Lower lobe of right lung (tissue), 2 donors: ENCODE measurements at regions not wholly inside any gene's neighbourhood (a gene's known extent, or its start where the extent isn't known, plus 50 kb on each side); places are given as distances from the start of the nearest gene placed in this dataset.
"Not testable (repeated sequence)": the region's sequence is repeated elsewhere in the genome, so short reads cannot be mapped to it uniquely, and the experiment has no call there.

Source experiments
- ATAC-seq, 2 donors: fragments of 200-7000 bp; cut with Tn5 transposase; one replicate each; pipeline ENCODE4 v1.9.1; 2020 to 2022; ENCODE audit warnings: mild to moderate bottlenecking in 2 of 2, moderate library complexity in 2 of 2
- DNase-seq: peaks from one replicate; pipeline ENCODE4 v3.0.0-alpha.2; 2020
- H3K27ac ChIP-seq: fragments of 200-600 bp; one replicate; pipeline ENCODE4 v1.8.0; 2022
- H3K27me3 ChIP-seq: fragments of 200-600 bp; one replicate; pipeline ENCODE4 v1.8.0; 2022; ENCODE audit warnings: low read depth
- H3K36me3 ChIP-seq: fragments of 200-600 bp; one replicate; pipeline ENCODE4 v1.8.0; 2022; ENCODE audit warnings: mild to moderate bottlenecking
- H3K4me1 ChIP-seq: fragments of 200-600 bp; one replicate; pipeline ENCODE4 v1.8.0; 2022
- H3K4me3 ChIP-seq: fragments of 200-600 bp; one replicate; pipeline ENCODE4 v1.8.0; 2022; ENCODE audit warnings: mild to moderate bottlenecking
- H3K9me3 ChIP-seq: fragments of 200-600 bp; one replicate; pipeline ENCODE4 v1.8.0; 2022
- CTCF ChIP-seq: fragments of 200-600 bp; IDR thresholded peaks from one replicate; pipeline ENCODE4 v1.8.0; 2022; ENCODE audit warnings: antibody characterized with exemption, mild to moderate bottlenecking
- intact Hi-C: fragments of 100-400 bp; cut with DNase I; formaldehyde crosslinking; loops from one replicate; pipeline ENCODE4 v1.11.0; 2022
- donor health status: DM: no; HTN: yes; CAD: no; lungs with severe emphysema.

GRCh38 chr2:43144263-43144662 is 82.1 kb downstream of the ZFP36L2 start:
- DNase-seq: no peak
- ATAC-seq: peak in 1 of 2 donors; percentile 30

GRCh38 chr2:43143756-43144155 is 82.7 kb downstream of the ZFP36L2 start:
- H3K27me3 ChIP-seq: no peaks in the 10 kb centered on the region
- ATAC-seq (no peak), DNase-seq (no peak)
- intact Hi-C loops: no loop called here
- TF ChIP-seq CTCF: no peak
- no peak overlapping the region for H3K4me3 ChIP-seq
- no peak overlapping the region for H3K27ac ChIP-seq
- H3K36me3 ChIP-seq: no peaks in the 10 kb centered on the region
- no peaks in the 10 kb centered on the region for H3K9me3 ChIP-seq
- peaks cover 15% of the 10 kb centered on the region for H3K4me1 ChIP-seq

More at GRCh38 chr2:43144263-43144662, 82.1 kb downstream of the ZFP36L2 start:
- intact Hi-C loops: no loop called here
- H3K4me3 ChIP-seq: no peak overlapping the region
- no peak overlapping the region for H3K27ac ChIP-seq
- no peaks in the 10 kb centered on the region for H3K9me3 ChIP-seq
- TF ChIP-seq CTCF: no peak
- H3K27me3 ChIP-seq: no peaks in the 10 kb centered on the region
- H3K36me3 ChIP-seq: no peaks in the 10 kb centered on the region
- H3K4me1 ChIP-seq: peaks cover 15% of the 10 kb centered on the region

- intact Hi-C loops: no loop called here
- ATAC-seq (peak in 1 of 2 donors; percentile 46), DNase-seq (no peak)
- Histone ChIP-seq H3K36me3 (no peaks in the 10 kb centered on the region), H3K9me3 (no peaks in the 10 kb centered on the region), H3K4me1 (peaks cover 15% of the 10 kb centered on the region), H3K27ac (no peak overlapping the region), H3K27me3 (no peaks in the 10 kb centered on the region), H3K4me3 (no peak overlapping the region)
- no peak for TF ChIP-seq CTCF
Measured at GRCh38 chr2:43142921-43143438, 83.4 kb downstream of the ZFP36L2 start.

GRCh38 chr2:43141636-43142151 is 84.7 kb downstream of the ZFP36L2 start:
- intact Hi-C loops, ATAC-seq, H3K36me3 ChIP-seq, H3K9me3 ChIP-seq, H3K27me3 ChIP-seq, H3K4me3 ChIP-seq, DNase-seq, H3K27ac ChIP-seq: not testable (repeated sequence)
- H3K4me1 ChIP-seq: peaks cover 28% of the 10 kb centered on the region

- Histone ChIP-seq H3K27me3 (no peaks in the 10 kb centered on the region), H3K4me3 (no peak overlapping the region), H3K4me1 (peaks cover 44% of the 10 kb centered on the region), H3K36me3 (no peaks in the 10 kb centered on the region), H3K9me3 (no peaks in the 10 kb centered on the region), H3K27ac (peak overlapping the region; percentile 74)
- intact Hi-C loops: no loop called here
- no peak for TF ChIP-seq CTCF
- ATAC-seq: peak; percentile 41 to 72
- DNase-seq: no peak
Measured at GRCh38 chr2:43139996-43140621, 86.3 kb downstream of the ZFP36L2 start.

GRCh38 chr2:43139501-43139900 is 86.9 kb downstream of the ZFP36L2 start:
- ATAC-seq (no peak), DNase-seq (no peak)
- Histone ChIP-seq H3K4me3 (no peak overlapping the region), H3K4me1 (peaks cover 50% of the 10 kb centered on the region), H3K27me3 (no peaks in the 10 kb centered on the region), H3K36me3 (no peaks in the 10 kb centered on the region), H3K9me3 (no peaks in the 10 kb centered on the region), H3K27ac (peak overlapping the region; percentile 74)
- intact Hi-C loops: no loop called here
- TF ChIP-seq CTCF: no peak
